GM19324 (cell line): ENCODE measurements at regions not wholly inside any gene's neighbourhood (a gene's known extent, or its start where the extent isn't known, plus 50 kb on each side); places are given as distances from the start of the nearest gene placed in this dataset.

Source experiments
- ATAC-seq: cut with Tn5 transposase; IDR thresholded peaks from one replicate; pipeline ENCODE4 v1.9.1; 2021; ENCODE audit warnings: mild to moderate bottlenecking, moderate library complexity; ENCODE audit not compliant: unreplicated experiment, low FRiP score

DNA sequence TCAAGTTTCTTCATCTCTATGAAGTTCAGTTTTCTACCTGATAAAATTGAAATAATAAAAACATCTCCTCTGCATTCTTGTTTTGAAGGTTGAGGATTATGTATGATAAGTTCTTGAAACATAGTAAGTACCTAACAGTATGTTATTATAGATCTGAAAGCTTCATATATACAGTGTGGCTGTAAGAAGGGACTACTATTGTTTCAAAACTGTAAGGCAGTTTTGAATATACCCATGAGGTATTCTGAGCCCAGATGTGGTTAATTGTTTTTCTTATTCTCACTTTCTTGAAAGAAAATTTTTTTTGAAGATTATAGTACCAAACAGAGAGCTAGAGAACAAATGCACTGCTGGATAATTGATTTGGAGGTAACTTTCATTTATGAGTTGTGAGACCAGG is 383.2 kb downstream of the CHSY3 start:
- no peak for ATAC-seq

DNA sequence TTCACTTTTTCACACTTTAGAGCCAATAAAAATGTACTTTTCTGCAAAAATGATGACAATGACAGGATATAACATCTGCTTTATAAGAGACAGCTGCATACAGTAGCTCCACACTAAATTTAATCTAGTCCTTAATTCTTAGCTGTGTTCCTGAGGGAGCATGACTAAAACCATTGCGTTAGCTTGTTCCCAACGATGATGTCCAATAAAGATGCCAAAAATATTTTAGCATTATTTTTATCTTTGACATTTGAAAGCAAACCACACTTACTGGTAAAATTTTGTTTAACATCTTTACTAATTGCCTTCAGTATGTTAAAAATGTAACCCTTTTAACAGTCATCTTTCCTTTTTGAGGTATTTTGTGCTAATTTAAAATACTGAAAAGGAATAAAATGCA is 382.7 kb downstream of the CHSY3 start:
- no peak for ATAC-seq

DNA sequence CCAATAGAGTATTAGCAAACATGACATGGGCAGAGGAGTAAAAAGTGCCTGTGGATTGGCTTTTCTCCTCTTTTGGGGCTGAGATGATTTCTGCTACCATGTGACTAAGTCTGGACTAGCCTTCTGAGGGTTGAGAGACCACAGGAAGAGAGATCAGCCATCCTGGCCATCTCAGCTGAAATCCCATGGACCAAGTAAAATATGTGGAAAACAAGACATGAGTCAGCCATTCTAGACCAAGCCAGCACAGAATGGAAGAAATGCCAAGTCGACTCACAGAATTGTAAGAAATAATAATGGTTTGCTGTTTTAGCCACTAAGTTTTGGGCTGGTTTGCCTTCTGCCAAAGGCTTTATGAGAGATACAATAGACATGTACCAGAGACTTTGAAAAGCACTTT is 377.8 kb downstream of the CHSY3 start:
- ATAC-seq: no peak

DNA sequence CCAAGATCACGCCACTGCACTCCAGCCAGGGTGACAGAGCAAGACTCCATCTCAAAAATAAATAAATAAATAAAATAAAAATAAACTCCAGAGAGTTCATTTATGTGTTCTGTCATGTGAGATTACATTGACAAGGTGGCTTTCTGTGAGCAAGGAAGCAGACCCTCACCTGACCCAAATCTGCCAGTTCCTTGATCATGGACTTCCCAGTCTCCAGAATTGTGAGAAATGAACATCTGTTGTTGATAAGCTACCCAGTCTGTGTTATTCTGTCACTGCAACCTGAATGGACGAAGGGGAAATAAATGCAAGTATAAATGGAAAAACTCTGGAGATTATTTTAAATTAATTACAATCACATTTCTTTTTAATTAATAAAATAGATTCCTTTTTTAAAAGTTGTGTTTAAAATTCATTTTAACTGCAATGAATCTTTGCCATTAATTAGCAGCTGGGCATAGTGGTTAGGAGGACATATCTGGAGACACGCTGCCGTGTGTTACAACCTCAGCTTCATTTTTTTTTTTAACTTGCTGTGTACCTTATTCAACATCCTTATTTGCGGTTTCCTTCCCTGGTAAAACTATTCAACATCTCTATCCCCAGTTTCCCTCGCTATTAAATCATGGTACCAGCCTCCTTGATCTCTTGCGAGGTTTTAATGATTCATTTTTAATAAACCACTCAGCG is 376.4 kb downstream of the CHSY3 start:
- no peak for ATAC-seq

DNA sequence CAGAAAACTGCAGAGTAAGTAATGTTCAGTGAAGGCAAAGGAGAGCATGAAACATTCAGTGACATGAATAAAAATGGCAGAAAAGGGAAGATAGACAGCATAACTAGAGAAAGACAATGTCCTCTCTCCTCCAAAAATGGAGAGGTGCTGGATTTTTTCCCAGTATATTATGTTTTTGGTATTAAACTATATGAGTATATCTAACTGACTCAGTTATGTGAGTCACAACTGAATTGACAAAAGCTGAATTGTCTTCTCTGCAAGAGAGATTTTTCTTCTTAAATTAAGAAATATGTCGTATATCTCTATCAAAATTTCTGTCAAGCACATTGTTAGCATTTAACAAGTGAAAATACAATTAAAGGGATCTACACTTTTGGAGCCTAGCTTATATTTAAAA is 375.1 kb downstream of the CHSY3 start:
- no peak for ATAC-seq

DNA sequence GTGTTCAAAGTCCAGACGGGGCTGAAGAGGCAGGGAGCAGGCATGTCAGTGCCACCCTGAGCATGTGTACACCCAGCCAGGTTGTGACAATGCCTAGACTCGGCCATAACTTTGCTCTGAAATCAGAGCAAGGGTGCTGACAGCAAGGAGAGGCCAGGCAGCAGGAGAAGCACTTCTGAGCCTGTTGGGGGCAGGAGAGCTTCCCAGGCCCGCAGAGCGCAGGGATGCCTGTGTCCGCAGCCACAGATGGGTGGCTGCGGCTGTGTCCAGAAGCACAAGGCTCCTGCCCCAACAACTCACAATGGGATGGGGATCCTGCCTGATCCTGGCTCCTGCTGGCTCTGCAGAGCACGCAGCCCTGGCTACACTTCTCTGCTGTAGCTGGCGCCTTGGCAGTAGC is 373.9 kb downstream of the CHSY3 start:
- ATAC-seq: no peak

DNA sequence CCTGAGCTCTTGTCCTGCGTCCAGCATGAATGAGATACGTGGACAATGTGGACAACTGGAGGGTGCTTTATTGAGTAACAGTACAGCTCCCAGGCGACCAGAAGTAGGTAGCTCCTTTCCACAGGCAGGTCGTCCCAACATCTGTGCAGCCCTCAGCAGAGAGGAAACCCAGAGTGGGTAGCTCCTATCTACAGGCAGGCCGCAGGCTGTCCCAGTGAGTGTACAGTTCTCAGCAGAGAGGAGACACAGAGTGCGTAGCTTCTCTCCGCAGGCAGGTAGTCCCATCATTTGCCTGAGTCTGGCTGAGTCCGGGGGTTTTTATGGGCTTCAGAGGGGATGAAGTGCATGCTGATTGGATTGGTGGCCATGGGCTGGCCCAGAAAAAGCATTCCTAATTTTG is 373.3 kb downstream of the CHSY3 start:
- ATAC-seq: no peak

DNA sequence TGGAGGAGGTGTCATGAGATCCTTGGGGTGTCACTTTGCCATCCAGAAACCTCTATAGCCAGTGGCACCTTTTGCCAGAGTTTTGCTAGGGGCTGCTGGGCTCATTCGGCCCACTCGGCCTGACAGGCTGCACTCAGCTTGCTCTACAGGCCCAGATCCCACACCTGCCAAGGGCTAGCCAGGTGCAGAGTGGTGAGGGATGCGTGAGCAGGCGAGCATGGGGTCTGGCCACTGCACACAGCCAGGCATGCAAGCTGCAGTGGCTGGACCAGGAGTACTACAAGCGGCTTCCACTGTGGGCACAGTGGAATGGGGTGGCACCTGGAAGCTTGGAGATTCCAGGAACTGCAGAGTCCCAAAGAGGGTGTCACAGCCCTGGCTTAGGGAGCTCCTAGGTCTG is 372.7 kb downstream of the CHSY3 start:
- ATAC-seq: no peak

DNA sequence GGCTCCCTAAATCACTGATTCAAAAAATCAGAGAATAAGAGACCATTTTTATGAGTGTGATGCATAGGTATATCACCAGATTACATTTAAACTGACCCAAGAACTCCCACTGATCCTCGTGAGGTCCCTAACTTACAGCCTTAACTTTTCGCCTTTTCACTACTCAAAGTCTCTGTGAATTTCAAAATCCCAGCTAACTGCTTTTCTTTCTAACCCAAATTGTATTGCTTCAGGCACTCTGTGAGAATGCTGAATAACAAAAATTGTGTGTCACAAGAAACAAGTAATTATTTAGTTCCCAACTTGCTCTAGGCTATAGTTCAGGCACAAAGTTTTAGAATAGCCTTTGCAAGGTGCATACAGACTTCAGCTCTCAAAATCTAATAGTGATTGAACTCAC is 368.6 kb downstream of the CHSY3 start:
- ATAC-seq: no peak

DNA sequence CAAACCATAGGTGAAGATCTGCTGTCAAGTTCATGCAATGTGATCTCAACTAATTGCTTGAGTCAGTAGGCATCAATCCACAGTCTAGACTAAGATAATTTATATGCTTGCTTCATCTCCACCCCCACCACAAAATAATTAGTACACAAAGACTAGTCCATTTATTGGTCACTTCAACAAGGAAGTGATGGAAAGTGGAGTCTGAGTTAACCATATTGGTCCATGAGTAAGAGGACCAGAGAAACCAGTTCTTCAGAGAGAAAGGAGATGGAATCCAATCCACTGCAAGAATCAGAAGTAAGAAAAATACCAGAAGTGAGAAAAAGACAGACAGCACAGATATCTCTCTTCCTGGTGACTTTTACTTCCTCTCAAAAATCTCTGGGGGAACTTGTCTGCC is 366.5 kb downstream of the CHSY3 start:
- ATAC-seq: no peak

DNA sequence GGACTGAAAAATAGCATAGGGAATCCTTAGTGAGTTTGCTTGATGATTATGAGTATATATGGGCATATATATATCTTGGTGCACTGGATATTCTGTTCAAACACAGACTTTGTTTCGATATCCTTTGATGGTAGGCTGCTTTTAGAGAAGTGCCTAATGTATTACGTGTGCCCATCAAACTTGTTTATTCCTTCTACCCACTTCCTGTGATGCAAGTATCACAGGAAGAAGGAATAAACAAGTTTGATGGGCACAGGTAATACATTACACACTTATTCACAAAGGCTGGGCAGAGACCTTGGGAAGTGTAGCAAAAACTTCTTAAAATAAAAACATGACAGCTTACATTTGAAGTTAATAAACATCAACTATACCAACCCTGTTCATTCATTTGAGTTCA is 364.2 kb downstream of the CHSY3 start:
- ATAC-seq: no peak

DNA sequence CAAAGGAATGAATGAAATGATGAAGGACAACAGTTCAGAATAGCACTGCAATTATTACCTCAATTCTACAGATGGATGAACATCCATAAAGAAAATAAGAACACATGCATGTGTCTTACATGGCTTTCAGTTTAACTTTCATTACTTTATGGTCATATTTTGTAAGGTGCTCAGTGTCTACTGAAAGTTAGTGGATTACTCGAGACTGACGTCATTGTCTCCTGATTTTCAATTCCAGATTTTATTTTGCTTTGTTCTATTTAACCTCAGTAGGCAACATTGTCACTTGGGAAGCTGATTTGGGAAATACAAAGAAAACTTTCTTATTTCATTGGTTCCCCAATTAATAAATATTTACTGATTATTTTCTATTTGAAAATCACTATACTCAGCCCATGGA is 363.7 kb downstream of the CHSY3 start:
- no peak for ATAC-seq

DNA sequence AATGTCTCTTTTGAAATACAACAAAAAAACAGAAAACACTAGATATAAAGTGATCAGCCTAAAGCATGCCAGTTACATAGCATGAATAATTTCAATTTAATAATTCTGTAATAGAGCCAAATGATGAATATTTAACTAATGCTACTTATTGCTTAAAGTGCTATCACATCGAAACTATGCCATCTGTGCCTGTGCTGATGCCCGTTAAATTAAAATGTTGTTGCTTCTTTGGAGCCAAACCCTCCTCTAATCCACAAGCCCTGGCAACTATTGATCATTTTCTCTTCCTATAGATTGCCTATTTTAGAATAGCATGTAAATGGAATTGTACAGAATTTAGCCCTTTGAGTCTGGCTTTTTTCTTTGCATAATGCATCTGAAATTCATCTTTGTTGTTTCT is 356.2 kb downstream of the CHSY3 start:
- no peak for ATAC-seq

DNA sequence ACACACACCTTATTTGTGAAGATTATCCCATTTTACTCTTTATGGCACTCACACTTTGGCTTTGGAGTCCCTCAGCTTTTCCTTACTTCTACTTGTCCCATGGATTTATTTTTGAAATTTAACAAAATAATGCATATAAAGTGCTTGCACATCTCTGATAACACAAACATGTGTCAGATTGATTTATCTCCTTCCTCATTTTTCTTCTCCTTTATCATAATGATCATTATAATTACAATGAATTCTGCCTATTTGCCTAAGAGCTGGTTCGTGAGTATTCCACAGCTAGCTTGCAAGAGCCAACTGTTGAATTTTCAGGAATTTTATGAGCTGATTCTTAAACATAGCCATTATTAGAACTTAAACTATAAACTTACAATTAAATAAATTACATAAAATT is 347.7 kb downstream of the CHSY3 start:
- no peak for ATAC-seq

DNA sequence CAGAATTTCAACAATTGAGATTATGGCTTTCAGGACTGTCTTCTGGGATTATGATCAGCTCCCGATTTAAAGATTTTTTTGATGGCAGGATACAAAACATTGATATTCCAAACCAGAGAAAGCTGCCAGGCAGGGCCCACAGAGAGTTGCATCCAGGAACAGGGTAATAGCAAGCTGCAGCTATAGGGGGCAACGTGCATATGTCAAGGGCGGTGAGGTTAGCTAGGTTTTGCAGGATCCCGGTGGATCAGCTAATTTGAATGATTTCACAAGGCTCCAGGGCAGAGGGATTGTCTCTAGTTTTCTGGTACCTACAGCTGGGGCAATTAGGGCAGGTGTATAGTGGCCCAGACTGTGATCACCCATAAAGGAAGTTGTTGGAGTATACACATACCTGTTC is 339.4 kb downstream of the CHSY3 start:
- no peak for ATAC-seq

DNA sequence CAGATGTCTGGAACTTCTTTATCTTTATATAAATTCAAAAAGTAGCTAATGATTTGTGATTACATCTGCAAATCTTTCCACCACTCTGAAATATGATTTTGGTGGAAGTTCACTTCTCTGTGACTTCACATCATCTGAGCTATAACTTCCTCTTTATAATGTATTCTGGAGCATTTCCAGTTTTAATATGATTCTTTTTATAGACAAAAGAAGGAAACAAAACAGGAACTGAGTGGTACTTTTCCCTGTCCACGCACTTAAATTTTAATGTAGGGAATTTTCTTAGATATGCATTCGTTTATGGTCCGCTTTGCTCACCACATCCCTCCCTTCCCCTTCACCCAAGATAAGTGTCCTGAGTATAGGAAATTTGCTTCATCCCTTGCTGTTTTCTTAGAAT is 333.5 kb downstream of the CHSY3 start:
- ATAC-seq: no peak
